DMS79 (cell line): ENCODE measurements at regions not wholly inside any gene's neighbourhood (a gene's known extent, or its start where the extent isn't known, plus 50 kb on each side); places are given as distances from the start of the nearest gene placed in this dataset.
"Not testable (repeated sequence)": the region's sequence is repeated elsewhere in the genome, so short reads cannot be mapped to it uniquely, and the experiment has no call there.

Experiments
- DNase-seq: peaks from one replicate; lab custom pipeline; 2025; lab: John Stamatoyannopoulos, UW

GRCh38 chr2:111447482-111447881, 326.8 kb downstream of the BCL2L11 start:
- DNase-seq, result not testable (repeated sequence)

- not testable (repeated sequence) for DNase-seq
These were observed 328.1 kb downstream of the BCL2L11 start for GRCh38 chr2:111448796-111449195.

DNA sequence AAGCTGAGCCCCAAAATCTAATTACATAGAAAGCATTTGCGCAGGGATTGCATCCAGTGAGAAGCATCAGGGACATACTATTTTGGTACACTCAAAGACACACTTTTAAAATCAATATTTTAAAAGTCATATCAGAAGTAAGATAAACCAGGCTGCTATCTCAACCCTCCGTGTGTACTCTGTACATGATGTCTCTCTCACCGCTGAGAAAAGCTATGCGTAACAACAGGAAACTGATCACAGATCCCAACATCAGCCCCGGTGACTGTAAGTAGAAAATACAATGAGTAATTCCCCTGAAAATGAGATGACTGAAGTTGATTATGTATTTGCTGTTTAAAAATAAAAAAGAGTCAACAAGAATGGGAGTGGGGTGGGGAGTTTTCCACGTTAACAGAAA, 329.8 kb downstream of the BCL2L11 start:
- not testable (repeated sequence) for DNase-seq

DNA sequence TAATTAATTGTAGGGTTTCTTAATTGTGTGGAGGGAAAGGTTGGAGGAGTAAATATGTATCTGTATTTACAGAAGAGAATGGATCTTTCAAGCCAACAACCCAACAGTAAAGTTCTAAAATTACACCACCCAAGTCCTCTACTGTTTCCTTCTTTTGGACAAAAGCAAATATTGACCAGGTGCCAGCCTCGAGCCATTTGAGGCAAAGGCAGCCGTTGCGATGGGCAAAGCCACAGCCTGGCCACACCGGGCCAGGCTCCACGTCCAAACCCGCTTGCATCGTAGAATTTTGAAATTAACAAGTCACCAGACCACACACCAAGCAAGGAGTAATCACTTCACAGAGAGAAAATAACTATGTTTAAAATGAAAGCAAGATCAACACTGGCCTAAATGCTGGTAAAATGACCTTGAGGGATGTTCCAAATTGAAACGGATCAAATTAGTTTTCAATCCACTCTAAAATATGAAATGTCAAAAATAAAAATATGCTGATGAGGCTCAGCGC, 331.0 kb downstream of the BCL2L11 start:
- not testable (repeated sequence) for DNase-seq

GRCh38 chr2:111452208-111452607, 331.5 kb downstream of the BCL2L11 start:
- not testable (repeated sequence) for DNase-seq

- DNase-seq, result not testable (repeated sequence)
These were observed 332.6 kb downstream of the BCL2L11 start for GRCh38 chr2:111453308-111453707.

DNA sequence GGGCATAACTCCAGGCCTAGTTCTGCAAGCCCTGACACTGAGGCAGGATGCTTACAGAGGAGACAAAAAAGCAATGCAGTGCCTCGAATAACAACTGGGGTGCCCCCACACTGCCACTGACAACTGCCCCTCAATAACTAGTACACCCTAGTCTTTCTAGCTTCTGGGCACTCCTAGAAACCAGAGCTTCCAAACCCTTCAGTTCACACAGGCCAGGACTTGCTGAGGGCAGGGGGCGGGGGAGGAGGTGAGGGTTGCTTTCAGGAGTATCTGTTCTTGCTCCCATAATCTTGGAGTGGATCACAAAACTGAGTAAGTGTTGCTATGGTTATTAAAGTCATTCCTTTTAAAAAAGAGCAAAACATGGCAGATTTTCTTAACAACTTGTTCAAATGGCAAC, 333.1 kb downstream of the BCL2L11 start:
- not testable (repeated sequence) for DNase-seq

- DNase-seq, result not testable (repeated sequence)
These were observed 333.7 kb downstream of the BCL2L11 start for GRCh38 chr2:111454404-111454803.

GRCh38 chr2:111455016-111456015, 334.6 kb downstream of the BCL2L11 start:
- not testable (repeated sequence) for DNase-seq

- DNase-seq, result not testable (repeated sequence)
These were observed 336.5 kb downstream of the BCL2L11 start for GRCh38 chr2:111457191-111457590.

GRCh38 chr2:111460901-111461300, 340.2 kb downstream of the BCL2L11 start:
- DNase-seq, result not testable (repeated sequence)

DNA sequence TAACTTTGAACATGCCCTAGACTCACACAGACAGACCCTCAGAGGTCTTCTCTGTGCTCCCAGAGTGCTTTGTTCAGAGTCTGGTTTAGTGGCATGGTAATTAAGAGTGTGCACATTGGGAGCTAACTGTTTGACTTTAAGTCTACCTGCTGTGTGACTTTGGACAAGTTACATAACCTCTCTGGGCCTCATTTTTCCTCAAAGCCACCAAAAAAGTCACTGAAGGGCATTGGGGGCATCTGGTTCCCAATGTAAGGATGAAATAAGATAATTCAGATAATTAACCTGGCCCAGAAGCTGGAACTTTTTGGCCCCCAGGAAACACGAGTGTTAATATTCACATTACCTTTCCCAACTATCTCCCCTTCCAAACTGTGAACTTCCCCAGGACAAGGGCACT, 341.1 kb downstream of the BCL2L11 start:
- DNase-seq, result not testable (repeated sequence)

- DNase-seq, result not testable (repeated sequence)
These were observed 341.9 kb downstream of the BCL2L11 start for GRCh38 chr2:111462572-111462971.

- not testable (repeated sequence) for DNase-seq
These were observed 342.6 kb downstream of the BCL2L11 start for GRCh38 chr2:111463238-111463848.

DNA sequence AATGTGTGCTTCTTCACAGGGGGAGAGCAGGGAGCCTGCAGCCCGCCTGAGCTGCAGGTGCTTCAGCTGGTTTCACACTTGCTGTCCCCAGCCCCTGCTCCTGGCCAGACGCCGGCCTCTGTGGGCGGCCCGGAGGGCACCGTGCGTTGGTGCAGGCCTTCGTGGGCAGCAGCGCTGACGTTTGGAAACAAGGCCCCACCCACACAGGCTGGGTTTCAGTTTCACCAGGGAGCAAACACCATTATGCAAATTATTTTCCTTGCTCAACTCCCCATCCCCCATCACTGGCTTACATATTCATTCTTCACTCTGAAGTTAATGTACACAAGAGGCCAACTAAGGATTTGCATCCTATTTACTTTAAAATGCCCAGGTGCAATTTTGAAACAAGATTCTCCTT, 343.2 kb downstream of the BCL2L11 start:
- DNase-seq, result not testable (repeated sequence)

DNA sequence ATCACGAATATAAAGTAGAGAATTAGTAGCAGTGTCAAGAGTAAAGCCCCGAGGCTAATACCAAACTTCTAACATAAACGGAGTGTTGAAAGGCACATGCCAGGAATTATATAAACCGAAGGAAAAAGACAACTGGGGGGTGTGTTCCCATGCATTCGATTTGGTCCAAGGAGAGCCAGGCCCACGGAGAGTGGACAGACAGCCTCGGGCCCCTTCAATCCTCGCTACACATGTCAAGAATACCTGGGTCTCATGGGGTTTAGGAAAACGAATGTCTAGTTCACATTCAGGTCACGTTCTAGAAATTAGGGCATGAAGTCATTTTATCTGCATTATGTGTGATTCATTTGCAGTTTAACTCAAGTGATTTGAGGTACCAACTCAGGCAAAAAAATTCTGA, 343.7 kb downstream of the BCL2L11 start:
- DNase-seq, result not testable (repeated sequence)

- DNase-seq, result not testable (repeated sequence)
These were observed 344.8 kb downstream of the BCL2L11 start for GRCh38 chr2:111465521-111465920.

- DNase-seq, result not testable (repeated sequence)
These were observed 346.0 kb downstream of the BCL2L11 start for GRCh38 chr2:111466744-111467143.

GRCh38 chr2:111470924-111471323, 350.2 kb downstream of the BCL2L11 start:
- not testable (repeated sequence) for DNase-seq

DNA sequence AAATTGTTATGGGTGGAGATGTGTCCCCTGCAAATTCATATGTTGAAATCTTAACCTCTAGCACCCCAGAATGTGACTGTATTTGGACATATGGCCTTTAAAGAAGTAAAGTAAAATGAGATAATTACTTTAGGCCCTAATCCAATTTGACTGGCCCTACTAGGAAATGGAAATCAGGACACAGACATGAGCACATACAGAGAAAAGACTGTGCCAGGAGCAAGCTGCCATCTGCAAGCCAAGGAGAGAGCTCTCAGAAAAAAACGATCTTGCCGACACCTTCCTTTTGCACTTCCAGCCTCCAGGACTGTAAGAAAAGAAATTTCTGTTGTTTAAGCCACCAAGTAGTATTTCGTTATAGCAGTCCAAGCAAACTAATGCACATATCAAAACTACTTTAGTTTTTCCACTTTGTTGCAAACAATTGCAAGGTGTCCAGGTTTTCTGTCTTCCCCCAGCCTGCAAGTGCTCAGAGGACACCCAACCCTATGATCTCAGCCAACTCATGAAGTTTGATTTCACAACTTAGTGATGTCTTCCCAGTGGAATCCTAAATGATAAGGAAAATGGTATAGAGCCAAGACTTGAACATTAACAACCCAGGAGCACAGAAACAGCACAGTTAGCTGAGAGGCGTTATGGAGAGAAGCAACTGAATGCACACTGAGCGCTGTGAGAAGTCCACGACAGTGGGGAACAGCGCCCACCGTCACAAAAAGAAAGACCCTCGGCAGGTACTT, 351.2 kb downstream of the BCL2L11 start:
- DNase-seq, result not testable (repeated sequence)

GRCh38 chr2:111472844-111473403, 352.2 kb downstream of the BCL2L11 start:
- not testable (repeated sequence) for DNase-seq
